ENCODE measurements at regions not wholly inside any gene's neighbourhood (a gene's known extent, or its start where the extent isn't known, plus 50 kb on each side); places are given as distances from the start of the nearest gene placed in this dataset.

DNA sequence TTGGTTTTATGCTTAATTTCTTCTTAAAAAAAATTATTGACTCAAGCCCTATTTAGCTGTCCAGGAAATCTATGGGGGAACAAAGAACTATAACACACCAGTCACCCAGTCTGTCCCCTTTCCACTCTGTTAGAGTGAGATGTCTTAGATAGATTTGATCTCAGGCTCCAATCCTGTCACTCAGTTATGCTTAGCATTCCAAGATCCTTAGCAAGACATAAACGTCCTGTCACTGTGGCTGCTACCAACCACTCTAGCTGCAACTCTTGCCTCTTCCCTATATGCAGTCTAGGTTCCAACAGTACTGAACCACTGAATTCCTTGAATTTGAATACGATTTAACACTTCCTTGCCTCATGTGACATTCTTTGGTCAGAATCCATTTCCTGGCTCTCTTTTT lies 241.9 kb upstream of the NWD2 start:
- H3K27ac ChIP-seq (ENCODE audit: low read depth, low read length), result no peak overlapping the region
- no peak for FAIRE-seq
- H3K4me1 Mint-ChIP-seq (ENCODE audit: low read depth, unreplicated experiment), result peaks cover 13% of the 10 kb centered on the region

DNA sequence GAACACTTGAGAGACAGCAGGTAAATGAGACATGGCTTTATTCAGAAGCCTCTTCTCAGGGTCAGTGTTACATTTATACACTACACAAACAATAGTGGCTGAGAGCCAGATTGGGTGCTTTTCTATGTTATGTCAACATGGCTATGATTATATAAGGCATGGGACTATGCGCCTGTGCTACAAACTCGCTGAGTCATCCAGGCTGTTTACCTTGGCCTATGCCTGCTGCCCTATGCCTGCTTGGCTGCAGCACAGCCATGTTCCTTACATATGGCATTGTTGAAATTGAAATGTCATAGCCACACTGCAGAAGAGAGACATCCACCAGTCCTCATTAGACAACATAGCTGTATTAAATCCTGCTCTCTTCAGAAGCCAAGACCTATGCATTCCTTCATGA lies 236.3 kb upstream of the NWD2 start:
- Mint-ChIP-seq H3K27ac (ENCODE audit: unreplicated experiment) (no peak overlapping the region), H3K4me3 (ENCODE audit: unreplicated experiment) (no peak overlapping the region), H3K27me3 (ENCODE audit: low read depth, unreplicated experiment) (no peaks in the 10 kb centered on the region), H3K36me3 (ENCODE audit: low read depth, unreplicated experiment) (no peaks in the 10 kb centered on the region), H3K9me3 (ENCODE audit: unreplicated experiment) (peaks cover 2% of the 10 kb centered on the region), H3K4me1 (ENCODE audit: low read depth, unreplicated experiment) (peaks cover 8% of the 10 kb centered on the region)
- TF ChIP-seq, protein P1, sequence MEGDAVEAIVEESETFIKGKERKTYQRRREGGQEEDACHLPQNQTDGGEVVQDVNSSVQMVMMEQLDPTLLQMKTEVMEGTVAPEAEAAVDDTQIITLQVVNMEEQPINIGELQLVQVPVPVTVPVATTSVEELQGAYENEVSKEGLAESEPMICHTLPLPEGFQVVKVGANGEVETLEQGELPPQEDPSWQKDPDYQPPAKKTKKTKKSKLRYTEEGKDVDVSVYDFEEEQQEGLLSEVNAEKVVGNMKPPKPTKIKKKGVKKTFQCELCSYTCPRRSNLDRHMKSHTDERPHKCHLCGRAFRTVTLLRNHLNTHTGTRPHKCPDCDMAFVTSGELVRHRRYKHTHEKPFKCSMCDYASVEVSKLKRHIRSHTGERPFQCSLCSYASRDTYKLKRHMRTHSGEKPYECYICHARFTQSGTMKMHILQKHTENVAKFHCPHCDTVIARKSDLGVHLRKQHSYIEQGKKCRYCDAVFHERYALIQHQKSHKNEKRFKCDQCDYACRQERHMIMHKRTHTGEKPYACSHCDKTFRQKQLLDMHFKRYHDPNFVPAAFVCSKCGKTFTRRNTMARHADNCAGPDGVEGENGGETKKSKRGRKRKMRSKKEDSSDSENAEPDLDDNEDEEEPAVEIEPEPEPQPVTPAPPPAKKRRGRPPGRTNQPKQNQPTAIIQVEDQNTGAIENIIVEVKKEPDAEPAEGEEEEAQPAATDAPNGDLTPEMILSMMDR (IDR thresholded peaks at IDR 0.05; ENCODE audit: insufficient read depth, low read depth, low read length), result no peak
- no peak for TF ChIP-seq EZH2 (IDR thresholded peaks at IDR 0.05; ENCODE audit: insufficient read depth, low read length)
- FAIRE-seq (no peak), DNase-seq (ENCODE audit: low read depth) (no peak)
- Histone ChIP-seq H4K20me1 (ENCODE audit: insufficient read depth, low read length) (no peaks in the 10 kb centered on the region), H3K9me3 (ENCODE audit: insufficient read depth, low read depth, low read length) (no peaks in the 10 kb centered on the region), H3K27me3 (ENCODE audit: insufficient read depth, low read length) (no peaks in the 10 kb centered on the region), H2AFZ (ENCODE audit: low read depth, low read length) (no peak overlapping the region), H3K79me2 (ENCODE audit: insufficient read depth, low read length) (no peaks in the 10 kb centered on the region), H3K4me1 (ENCODE audit: insufficient read depth, low read length) (no peaks in the 10 kb centered on the region), H3K36me3 (ENCODE audit: insufficient read depth, low read length) (no peaks in the 10 kb centered on the region), H3K9ac (ENCODE audit: low read length) (no peak overlapping the region), H3K4me2 (ENCODE audit: low read length) (no peak overlapping the region), H3K4me3 (ENCODE audit: insufficient read depth, low read depth, low read length) (no peak overlapping the region), H3K27ac (ENCODE audit: low read depth, low read length) (no peak overlapping the region)

More for the DNA sequence above, 241.9 kb upstream of the NWD2 start:
- no peak overlapping the region for H3K4me2 ChIP-seq (ENCODE audit: low read length)
- Mint-ChIP-seq H3K36me3 (ENCODE audit: low read depth, unreplicated experiment) (no peaks in the 10 kb centered on the region), H3K27ac (ENCODE audit: unreplicated experiment) (no peak overlapping the region), H3K9me3 (ENCODE audit: unreplicated experiment) (peaks cover 2% of the 10 kb centered on the region), H3K27me3 (ENCODE audit: low read depth, unreplicated experiment) (no peaks in the 10 kb centered on the region), H3K4me3 (ENCODE audit: unreplicated experiment) (no peak overlapping the region)
- no peaks in the 10 kb centered on the region for H3K4me1 ChIP-seq (ENCODE audit: insufficient read depth, low read length)
- H3K9me3 ChIP-seq (ENCODE audit: insufficient read depth, low read depth, low read length), result no peaks in the 10 kb centered on the region
- no peaks in the 10 kb centered on the region for H3K27me3 ChIP-seq (ENCODE audit: insufficient read depth, low read length)
- H4K20me1 ChIP-seq (ENCODE audit: insufficient read depth, low read length), result no peaks in the 10 kb centered on the region
- no peak overlapping the region for H2AFZ ChIP-seq (ENCODE audit: low read depth, low read length)
- TF ChIP-seq EZH2 (IDR thresholded peaks at IDR 0.05; ENCODE audit: insufficient read depth, low read length), result no peak
- TF ChIP-seq, protein P1 (IDR thresholded peaks at IDR 0.05; ENCODE audit: insufficient read depth, low read depth, low read length), result no peak
- H3K79me2 ChIP-seq (ENCODE audit: insufficient read depth, low read length), result no peaks in the 10 kb centered on the region
- no peaks in the 10 kb centered on the region for H3K36me3 ChIP-seq (ENCODE audit: insufficient read depth, low read length)
- no peak overlapping the region for H3K4me3 ChIP-seq (ENCODE audit: insufficient read depth, low read depth, low read length)
- no peak overlapping the region for H3K9ac ChIP-seq (ENCODE audit: low read length)
- no peak for DNase-seq (ENCODE audit: low read depth)

DNA sequence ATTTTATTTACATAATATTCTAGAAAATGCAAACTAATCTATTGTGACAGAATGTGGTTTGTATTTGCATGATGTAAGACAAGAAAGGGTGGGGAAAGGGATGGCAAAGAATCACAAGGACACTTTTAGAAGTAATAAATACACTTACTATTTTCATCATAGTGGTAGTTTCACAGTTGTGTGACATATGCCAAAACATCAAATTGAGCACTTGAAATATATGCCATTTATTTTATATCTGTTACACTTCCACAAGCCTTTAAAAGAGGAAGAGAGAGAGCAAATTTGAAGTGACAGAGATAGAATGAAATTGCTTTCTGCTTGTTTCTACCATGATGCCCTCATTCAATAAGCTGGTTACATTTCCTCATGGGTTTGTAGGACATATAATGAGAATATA lies 230.0 kb upstream of the NWD2 start:
- Histone ChIP-seq H3K4me1 (ENCODE audit: insufficient read depth, low read length) (no peaks in the 10 kb centered on the region), H3K36me3 (ENCODE audit: insufficient read depth, low read length) (no peaks in the 10 kb centered on the region), H4K20me1 (ENCODE audit: insufficient read depth, low read length) (no peaks in the 10 kb centered on the region), H3K79me2 (ENCODE audit: insufficient read depth, low read length) (no peaks in the 10 kb centered on the region), H3K4me3 (ENCODE audit: insufficient read depth, low read depth, low read length) (no peak overlapping the region), H3K9me3 (ENCODE audit: insufficient read depth, low read depth, low read length) (no peaks in the 10 kb centered on the region), H3K4me2 (ENCODE audit: low read length) (no peak overlapping the region), H3K9ac (ENCODE audit: low read length) (no peak overlapping the region), H2AFZ (ENCODE audit: low read depth, low read length) (no peak overlapping the region), H3K27me3 (ENCODE audit: insufficient read depth, low read length) (no peaks in the 10 kb centered on the region), H3K27ac (ENCODE audit: low read depth, low read length) (no peak overlapping the region)
- no peak for FAIRE-seq
- Mint-ChIP-seq H3K9me3 (ENCODE audit: unreplicated experiment) (no peaks in the 10 kb centered on the region), H3K27me3 (ENCODE audit: low read depth, unreplicated experiment) (no peaks in the 10 kb centered on the region), H3K36me3 (ENCODE audit: low read depth, unreplicated experiment) (no peaks in the 10 kb centered on the region), H3K4me3 (ENCODE audit: unreplicated experiment) (no peak overlapping the region), H3K4me1 (ENCODE audit: low read depth, unreplicated experiment) (no peaks in the 10 kb centered on the region), H3K27ac (ENCODE audit: unreplicated experiment) (no peak overlapping the region)
- no peak for TF ChIP-seq EZH2 (IDR thresholded peaks at IDR 0.05; ENCODE audit: insufficient read depth, low read length)
- TF ChIP-seq, protein P1 (IDR thresholded peaks at IDR 0.05; ENCODE audit: insufficient read depth, low read depth, low read length), result no peak
- DNase-seq (ENCODE audit: low read depth), result no peak
